Right atrium auricular region (tissue), 2 donors: ENCODE measurements at regions not wholly inside any gene's neighbourhood (a gene's known extent, or its start where the extent isn't known, plus 50 kb on each side); places are given as distances from the start of the nearest gene placed in this dataset.

Experiments
- DNase-seq: peaks from one replicate; pipeline ENCODE4 v3.0.0-alpha.2; 2019; ENCODE audit warnings: low spot score
- H3K27ac ChIP-seq, 2 donors: fragments of 200-600 bp; sonication (generic); 1 replicate in 1 of 2; 2 replicates in 1 of 2; pipeline ENCODE4 v1.5.1; 2016 to 2019
- H3K27me3 ChIP-seq, 2 donors: fragments of 200-600 bp; sonication (generic); one replicate each; pipeline versions ENCODE4 v1.5.1 to v1.6.0; 2017 to 2019
- H3K36me3 ChIP-seq: fragments of 200-600 bp; sonication (generic); one replicate; pipeline ENCODE4 v1.5.1; 2016
- H3K4me1 ChIP-seq, 2 donors: fragments of 200-600 bp; sonication (generic); one replicate each; pipeline versions ENCODE4 v1.5.1 to v1.6.0; 2017 to 2019
- H3K4me3 ChIP-seq, 2 donors: fragments of 200-600 bp; sonication (generic); 1 replicate in 1 of 2; 2 replicates in 1 of 2; pipeline ENCODE4 v1.5.1; 2017 to 2019; ENCODE audit warnings: mild to moderate bottlenecking in 1 of 2, moderate library complexity in 1 of 2
- H3K9me3 ChIP-seq, 2 donors: fragments of 200-600 bp; sonication (generic); one replicate each; pipeline ENCODE4 v1.5.1; 2019
- TF ChIP-seq, protein P1 (sequence below), 2 donors: fragments of 200-600 bp; sonication (generic); IDR thresholded peaks; one replicate each; pipeline ENCODE4 v1.5.1; 2019; ENCODE audit warnings: antibody characterized with exemption in 2 of 2

DNA sequence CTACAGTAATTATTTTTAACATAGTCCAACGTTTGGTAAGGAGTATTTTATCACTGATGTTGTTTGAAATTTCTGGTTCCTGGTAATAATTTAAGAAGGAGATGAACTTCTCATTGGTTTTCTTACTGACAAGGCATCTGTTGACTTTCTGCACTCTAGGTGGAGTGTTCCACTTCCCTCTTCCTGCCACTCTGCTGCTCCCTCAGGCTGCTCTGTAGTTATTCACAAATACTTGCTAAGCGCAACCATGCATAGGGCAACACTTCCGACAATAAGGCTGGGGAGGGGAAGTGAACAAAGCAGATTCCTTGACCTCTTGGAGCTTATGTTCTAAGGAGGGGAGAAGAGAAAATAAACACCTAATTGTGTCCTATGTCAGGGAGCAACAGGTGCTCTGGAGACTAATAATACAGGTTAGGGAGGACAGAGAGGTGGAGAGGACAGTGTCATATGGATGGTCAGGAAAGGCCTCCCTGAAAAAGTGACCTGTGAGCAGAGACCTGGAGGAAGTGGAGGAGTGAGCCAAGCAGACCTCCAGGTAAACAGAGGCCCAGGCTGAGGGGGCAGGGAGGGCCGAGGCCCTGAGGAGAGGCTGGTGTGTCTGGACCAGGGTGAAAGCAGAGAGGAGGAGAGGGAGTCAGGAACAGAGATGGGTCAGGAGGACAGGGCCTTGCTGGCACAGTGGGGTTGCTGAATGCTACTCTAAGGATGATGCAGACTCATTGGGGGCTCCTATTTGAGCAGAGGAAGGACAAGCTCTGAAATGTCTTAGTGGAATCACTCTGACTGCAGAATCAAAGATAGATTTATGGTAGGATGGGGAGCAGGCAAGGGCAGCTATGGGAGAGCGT, 134.8 kb upstream of the SLC24A3 start:
- H3K9me3 ChIP-seq, result no peaks in the 10 kb centered on the region
- H3K4me3 ChIP-seq, result no peak overlapping the region
- no peaks in the 10 kb centered on the region for H3K27me3 ChIP-seq
- DNase-seq, result no peak
- no peak overlapping the region for H3K27ac ChIP-seq
- TF ChIP-seq, protein P1, sequence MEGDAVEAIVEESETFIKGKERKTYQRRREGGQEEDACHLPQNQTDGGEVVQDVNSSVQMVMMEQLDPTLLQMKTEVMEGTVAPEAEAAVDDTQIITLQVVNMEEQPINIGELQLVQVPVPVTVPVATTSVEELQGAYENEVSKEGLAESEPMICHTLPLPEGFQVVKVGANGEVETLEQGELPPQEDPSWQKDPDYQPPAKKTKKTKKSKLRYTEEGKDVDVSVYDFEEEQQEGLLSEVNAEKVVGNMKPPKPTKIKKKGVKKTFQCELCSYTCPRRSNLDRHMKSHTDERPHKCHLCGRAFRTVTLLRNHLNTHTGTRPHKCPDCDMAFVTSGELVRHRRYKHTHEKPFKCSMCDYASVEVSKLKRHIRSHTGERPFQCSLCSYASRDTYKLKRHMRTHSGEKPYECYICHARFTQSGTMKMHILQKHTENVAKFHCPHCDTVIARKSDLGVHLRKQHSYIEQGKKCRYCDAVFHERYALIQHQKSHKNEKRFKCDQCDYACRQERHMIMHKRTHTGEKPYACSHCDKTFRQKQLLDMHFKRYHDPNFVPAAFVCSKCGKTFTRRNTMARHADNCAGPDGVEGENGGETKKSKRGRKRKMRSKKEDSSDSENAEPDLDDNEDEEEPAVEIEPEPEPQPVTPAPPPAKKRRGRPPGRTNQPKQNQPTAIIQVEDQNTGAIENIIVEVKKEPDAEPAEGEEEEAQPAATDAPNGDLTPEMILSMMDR (IDR thresholded peaks at IDR 0.05), result no peak
- no peaks in the 10 kb centered on the region for H3K4me1 ChIP-seq
- H3K36me3 ChIP-seq, result no peaks in the 10 kb centered on the region

DNA sequence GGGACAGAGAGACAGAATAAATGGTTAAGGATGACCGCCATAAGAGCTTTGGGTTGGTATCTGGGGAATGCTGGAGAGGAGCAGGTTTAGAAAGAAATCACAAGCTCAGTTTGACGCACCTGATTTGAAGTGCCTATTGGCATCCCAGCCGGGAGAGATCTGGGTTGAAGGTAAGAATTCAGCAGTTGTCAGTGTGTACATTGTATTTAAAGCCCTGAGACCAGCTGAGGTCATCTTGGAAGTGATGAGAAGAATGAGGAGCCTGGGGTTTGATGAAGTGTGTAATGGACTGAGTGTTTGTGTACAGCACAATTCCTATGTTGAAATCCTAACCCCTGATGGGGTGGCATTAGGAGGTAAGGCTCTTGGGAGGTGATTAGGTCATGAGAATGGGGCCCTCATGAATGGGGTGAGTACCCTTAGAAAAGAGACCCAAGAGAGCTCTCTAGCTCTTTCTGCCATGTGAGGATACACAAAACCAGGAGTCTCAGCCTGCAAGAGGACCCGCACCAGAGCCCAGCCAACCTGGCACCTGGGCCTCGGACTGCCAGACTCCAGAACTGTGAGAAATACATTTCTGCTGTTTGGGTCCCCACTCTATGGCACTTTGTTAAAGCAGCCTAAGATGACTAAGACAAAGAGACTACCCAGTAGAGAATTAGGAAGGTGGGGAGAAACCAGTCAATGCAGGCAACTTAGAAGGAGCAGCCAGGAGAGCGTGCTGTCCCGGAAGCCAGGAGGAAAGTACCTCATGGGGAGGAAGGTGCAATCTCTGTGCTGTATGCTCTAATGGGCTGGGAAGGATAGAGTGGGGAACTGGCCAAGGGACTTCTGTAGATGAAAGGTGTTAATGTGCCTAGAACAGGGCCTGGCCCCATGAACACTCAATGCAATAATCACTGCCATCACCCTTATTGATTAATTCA, 133.7 kb upstream of the SLC24A3 start:
- no peak for DNase-seq
- TF ChIP-seq, protein P1 (IDR thresholded peaks at IDR 0.05), result no peak

DNA sequence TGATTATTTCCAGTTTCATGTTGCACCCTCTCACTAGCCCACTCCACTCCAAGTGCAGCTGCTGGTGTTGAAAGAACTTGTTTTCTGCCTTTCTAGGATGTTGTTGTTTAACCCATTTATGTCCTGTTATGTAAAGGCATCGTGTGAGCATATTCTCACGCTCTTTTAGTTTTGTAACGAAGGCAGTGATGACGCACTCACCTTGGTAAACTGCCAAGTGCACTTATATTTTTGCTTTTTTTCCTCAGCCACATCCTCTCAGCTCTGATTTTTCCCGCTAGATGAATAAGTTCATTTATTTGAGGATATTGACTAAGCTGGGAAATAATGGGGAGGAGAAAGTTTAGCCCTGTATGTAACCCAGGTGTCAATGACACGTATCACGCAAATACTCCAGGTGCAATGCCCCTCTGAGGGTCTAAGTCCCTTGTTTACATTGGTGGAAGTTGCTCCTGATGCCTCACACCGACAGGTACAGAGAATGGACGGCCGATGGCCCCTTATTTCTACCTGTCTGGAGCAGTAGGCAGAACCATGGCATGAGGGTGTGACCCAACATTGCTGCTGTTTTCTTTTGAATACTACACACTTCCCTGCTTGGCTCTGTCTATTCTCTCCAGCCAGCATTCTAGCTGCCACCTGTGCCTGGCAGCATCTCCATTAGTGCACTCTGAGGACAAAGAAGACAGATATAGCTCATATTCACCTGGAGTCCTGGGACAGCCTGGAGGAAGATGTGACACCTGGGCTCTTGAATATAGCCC, 132.7 kb upstream of the SLC24A3 start:
- H3K36me3 ChIP-seq, result no peaks in the 10 kb centered on the region
- no peaks in the 10 kb centered on the region for H3K27me3 ChIP-seq
- DNase-seq, result no peak
- H3K4me3 ChIP-seq, result no peak overlapping the region
- TF ChIP-seq, protein P1 (IDR thresholded peaks at IDR 0.05), result no peak
- no peak overlapping the region for H3K27ac ChIP-seq
- H3K4me1 ChIP-seq, result no peaks in the 10 kb centered on the region
- no peaks in the 10 kb centered on the region for H3K9me3 ChIP-seq

More for the DNA sequence above, 133.7 kb upstream of the SLC24A3 start:
- no peak overlapping the region for H3K4me3 ChIP-seq
- no peaks in the 10 kb centered on the region for H3K27me3 ChIP-seq
- no peaks in the 10 kb centered on the region for H3K36me3 ChIP-seq
- no peak overlapping the region for H3K27ac ChIP-seq
- H3K4me1 ChIP-seq, result no peaks in the 10 kb centered on the region
- no peaks in the 10 kb centered on the region for H3K9me3 ChIP-seq

DNA sequence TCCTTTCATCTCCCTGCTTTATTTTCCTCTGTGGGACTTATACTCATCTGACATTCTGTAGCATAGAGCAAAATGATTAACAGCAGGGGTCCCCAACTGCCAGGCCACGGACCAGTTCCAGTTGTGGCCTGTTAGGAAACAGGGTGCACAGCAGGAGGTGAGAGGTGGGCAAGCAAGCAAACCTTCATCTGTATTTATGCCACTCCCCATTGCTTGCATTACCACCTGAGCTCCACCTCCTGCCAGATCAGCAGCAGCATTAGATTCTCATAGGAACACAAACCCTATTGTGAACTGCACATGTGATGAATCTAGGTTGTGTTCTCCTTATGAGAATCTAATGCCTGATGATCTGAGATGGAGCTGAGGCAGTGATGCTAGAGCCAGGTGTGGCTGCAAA, 130.5 kb upstream of the SLC24A3 start:
- DNase-seq, result no peak
- Histone ChIP-seq H3K4me3 (no peak overlapping the region), H3K4me1 (no peaks in the 10 kb centered on the region), H3K27ac (no peak overlapping the region), H3K36me3 (no peaks in the 10 kb centered on the region), H3K9me3 (no peaks in the 10 kb centered on the region), H3K27me3 (no peaks in the 10 kb centered on the region)
- TF ChIP-seq, protein P1 (IDR thresholded peaks at IDR 0.05), result no peak

DNA sequence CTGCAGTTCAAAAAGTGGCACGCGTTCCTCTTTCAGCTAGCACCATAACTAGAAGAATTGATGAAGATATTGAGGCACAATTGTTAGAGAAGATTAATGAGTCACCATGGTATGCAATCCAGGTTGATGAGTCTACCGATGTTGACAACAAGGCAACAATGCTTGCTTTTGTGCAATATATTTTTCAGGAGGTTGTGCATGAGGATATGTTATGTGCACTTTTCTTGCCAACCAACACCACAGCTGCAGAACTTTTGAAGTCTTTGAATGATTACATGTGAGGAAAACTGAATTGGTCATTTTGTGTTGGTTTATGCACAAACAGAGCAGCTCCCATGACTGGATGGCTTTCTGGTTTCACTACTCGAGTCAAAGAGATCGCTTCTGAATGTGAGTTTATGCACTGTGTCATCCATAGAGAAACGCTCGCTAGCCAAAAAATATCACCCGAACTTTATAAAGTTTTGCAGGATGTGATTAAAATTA, 129.3 kb upstream of the SLC24A3 start:
- no peak overlapping the region for H3K27ac ChIP-seq
- DNase-seq, result peak; percentile 26
- H3K9me3 ChIP-seq, result no peaks in the 10 kb centered on the region
- H3K4me3 ChIP-seq, result no peak overlapping the region
- H3K27me3 ChIP-seq, result no peaks in the 10 kb centered on the region
- H3K36me3 ChIP-seq, result no peaks in the 10 kb centered on the region
- no peaks in the 10 kb centered on the region for H3K4me1 ChIP-seq
- TF ChIP-seq, protein P1 (IDR thresholded peaks at IDR 0.05), result no peak
